Left lung (tissue), 4 donors: ENCODE measurements at regions not wholly inside any gene's neighbourhood (a gene's known extent, or its start where the extent isn't known, plus 50 kb on each side); places are given as distances from the start of the nearest gene placed in this dataset.

Experiments used
- ATAC-seq: fragments of 200-7000 bp; cut with Tn5 transposase; one replicate; pipeline ENCODE4 v1.9.1; 2020; ENCODE audit warnings: moderate library complexity
- DNase-seq, 4 donors: peaks; one replicate each; pipeline ENCODE4 v3.0.0-alpha.2; 2013 to 2020
- H3K27ac ChIP-seq, 2 donors: fragments of 200-600 bp; sonication (generic) in 1 of 2; one replicate each; pipeline versions ENCODE4 v1.5.0 to v1.8.0; 2020 to 2021
- H3K27me3 ChIP-seq, 2 donors: fragments of 200-600 bp; sonication (generic) in 1 of 2; one replicate each; pipeline versions ENCODE4 v1.5.0 to v1.8.0; 2020 to 2021
- H3K36me3 ChIP-seq, 2 donors: fragments of 200-600 bp; sonication (generic) in 1 of 2; one replicate each; pipeline versions ENCODE4 v1.5.0 to v1.8.0; 2020 to 2021
- H3K4me1 ChIP-seq, 2 donors: fragments of 200-600 bp; one replicate each; pipeline ENCODE4 v1.8.0; 2021
- H3K4me3 ChIP-seq, 2 donors: fragments of 200-600 bp; sonication (generic) in 1 of 2; one replicate each; pipeline versions ENCODE4 v1.5.0 to v1.8.0; 2020 to 2021; ENCODE audit warnings: mild to moderate bottlenecking in 1 of 2
- H3K9me3 ChIP-seq, 2 donors: fragments of 200-600 bp; sonication (generic) in 1 of 2; one replicate each; pipeline versions ENCODE4 v1.5.0 to v1.8.0; 2020 to 2021
- intact Hi-C, 2 donors: fragments of 100-400 bp; cut with DNase I; formaldehyde crosslinking; loops; one replicate each; pipeline versions ENCODE4 v1.11.2 to v1.14.2; 2022
- TF ChIP-seq, protein P1 (sequence below), 2 donors: fragments of 200-600 bp; sonication (generic) in 1 of 2; IDR thresholded peaks; one replicate each; pipeline versions ENCODE4 v1.5.0 to v1.8.0; 2021; ENCODE audit warnings: antibody characterized with exemption in 2 of 2
- donor health status: DM: no; HTN: yes; CAD: no.
- donor health status: DM: no; HTN: no; CAD: no.

DNA sequence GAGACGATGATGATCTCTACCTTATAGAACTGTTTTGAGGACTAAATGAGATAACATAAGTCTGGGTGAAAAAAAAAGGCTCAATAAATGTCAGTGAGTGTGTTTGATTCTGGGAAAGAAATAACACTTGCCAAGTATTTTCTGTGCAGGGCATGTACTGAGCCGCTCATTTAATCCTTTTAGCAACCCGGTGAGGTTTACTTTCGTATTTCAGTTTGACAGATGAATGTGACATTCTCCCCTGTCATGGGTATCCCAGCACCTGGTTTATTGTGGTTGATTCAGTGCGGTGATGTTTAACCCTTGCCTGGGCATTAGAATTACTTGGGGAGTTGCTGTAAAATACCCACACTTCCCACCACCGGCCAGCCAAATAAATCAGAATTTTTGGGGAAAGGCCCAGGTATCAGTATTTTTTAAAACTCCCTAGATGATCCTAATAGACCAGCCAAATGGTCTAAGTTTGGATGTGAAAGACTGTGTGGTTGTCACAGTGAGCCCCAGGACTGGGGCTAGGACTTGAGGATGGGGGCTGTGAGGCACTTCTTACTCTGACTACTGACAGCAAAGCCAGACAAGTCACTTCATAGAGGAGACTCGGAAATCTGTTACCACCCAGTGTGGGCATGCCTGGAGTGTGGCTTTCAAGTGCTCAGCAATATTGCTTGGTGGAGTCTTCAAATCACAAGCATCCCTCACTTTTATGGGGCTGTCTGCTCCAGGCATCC is 100.2 kb upstream of the KCNG1 start:
- no peak overlapping the region for H3K4me3 ChIP-seq
- no peaks in the 10 kb centered on the region for H3K9me3 ChIP-seq
- ATAC-seq (no peak), DNase-seq (no peak)
- H3K27me3 ChIP-seq, result peaks cover 0 to 40% of the 10 kb centered on the region in 2 donors
- H3K27ac ChIP-seq, result no peak overlapping the region
- intact Hi-C loops, result no loop called here
- TF ChIP-seq, protein P1, sequence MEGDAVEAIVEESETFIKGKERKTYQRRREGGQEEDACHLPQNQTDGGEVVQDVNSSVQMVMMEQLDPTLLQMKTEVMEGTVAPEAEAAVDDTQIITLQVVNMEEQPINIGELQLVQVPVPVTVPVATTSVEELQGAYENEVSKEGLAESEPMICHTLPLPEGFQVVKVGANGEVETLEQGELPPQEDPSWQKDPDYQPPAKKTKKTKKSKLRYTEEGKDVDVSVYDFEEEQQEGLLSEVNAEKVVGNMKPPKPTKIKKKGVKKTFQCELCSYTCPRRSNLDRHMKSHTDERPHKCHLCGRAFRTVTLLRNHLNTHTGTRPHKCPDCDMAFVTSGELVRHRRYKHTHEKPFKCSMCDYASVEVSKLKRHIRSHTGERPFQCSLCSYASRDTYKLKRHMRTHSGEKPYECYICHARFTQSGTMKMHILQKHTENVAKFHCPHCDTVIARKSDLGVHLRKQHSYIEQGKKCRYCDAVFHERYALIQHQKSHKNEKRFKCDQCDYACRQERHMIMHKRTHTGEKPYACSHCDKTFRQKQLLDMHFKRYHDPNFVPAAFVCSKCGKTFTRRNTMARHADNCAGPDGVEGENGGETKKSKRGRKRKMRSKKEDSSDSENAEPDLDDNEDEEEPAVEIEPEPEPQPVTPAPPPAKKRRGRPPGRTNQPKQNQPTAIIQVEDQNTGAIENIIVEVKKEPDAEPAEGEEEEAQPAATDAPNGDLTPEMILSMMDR (IDR thresholded peaks at IDR 0.05), result no peak
- H3K36me3 ChIP-seq, result no peaks in the 10 kb centered on the region
- H3K4me1 ChIP-seq, result no peaks in the 10 kb centered on the region

DNA sequence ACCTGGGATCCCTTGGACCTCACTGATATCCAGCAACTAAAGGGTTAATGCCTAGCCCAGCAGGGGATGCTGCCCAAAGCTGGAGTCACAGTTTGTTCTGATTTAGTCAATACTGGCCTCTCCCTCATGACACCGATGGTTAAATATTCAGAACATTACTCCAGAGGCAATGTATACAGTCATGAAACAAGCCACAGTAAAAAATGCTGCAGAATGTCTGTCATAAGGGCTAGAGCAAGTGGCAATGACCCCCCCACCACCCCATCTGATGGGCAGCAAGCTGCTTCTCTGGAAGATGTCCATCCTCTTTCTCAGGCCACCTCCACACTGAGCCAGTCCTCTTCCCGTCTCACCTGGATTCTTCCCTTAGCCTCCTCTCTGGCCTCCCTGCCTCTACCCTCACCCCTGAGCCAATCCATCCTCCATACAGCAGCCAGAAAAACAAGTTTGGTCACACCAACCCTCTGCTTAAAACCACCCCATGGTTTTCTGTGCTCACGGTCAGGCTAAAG is 99.0 kb upstream of the KCNG1 start:
- Histone ChIP-seq H3K27ac (no peak overlapping the region), H3K4me1 (no peaks in the 10 kb centered on the region), H3K9me3 (no peaks in the 10 kb centered on the region), H3K27me3 (peaks cover 0 to 40% of the 10 kb centered on the region in 2 donors), H3K4me3 (no peak overlapping the region), H3K36me3 (no peaks in the 10 kb centered on the region)
- TF ChIP-seq, protein P1 (IDR thresholded peaks at IDR 0.05), result no peak
- no peak for DNase-seq
- intact Hi-C loops, result no loop called here
- no peak for ATAC-seq

DNA sequence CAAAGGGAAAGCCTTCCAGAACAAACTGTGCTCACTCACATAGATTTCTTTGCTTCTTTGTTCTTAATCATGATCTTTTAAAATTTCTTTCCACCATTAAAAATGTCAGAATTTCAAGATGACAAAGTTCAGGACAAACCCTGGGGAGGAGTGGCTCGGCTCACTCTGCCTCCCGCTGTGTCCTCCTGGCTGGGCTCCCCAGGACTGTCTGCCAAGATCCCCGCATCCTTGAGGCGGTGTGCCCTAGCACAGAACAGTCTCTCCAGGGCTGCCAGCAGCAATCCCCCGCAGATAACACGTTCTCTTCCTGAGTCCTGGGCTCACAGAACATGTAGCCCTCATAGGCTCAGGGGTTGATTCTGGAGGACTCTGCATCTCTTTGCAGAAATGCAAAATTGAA is 98.4 kb upstream of the KCNG1 start:
- DNase-seq (no peak), ATAC-seq (no peak)
- Histone ChIP-seq H3K9me3 (no peaks in the 10 kb centered on the region), H3K4me1 (no peaks in the 10 kb centered on the region), H3K27ac (no peak overlapping the region), H3K27me3 (peaks cover 0 to 40% of the 10 kb centered on the region in 2 donors), H3K4me3 (no peak overlapping the region), H3K36me3 (no peaks in the 10 kb centered on the region)
- TF ChIP-seq, protein P1 (IDR thresholded peaks at IDR 0.05), result no peak
- intact Hi-C loops, result no loop called here

DNA sequence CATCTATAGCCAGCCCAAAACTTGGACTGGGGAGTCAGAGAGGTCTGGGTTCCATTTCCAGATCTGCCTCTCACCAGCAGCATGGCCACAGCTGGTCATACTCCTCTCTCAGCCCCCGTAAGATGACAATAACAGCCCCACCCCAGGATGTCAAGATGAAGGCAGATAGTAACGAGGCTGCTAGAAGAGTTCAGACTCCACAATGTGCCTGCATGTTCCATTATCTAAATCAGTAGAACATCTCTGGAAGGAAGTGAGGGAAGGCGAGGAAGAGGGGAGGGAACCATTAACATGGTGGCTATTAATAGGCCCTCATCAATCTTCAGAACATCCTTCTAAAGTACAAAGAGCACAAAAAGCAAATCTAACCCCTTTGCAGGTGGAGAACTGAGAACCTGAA is 98.0 kb upstream of the KCNG1 start:
- DNase-seq (no peak), ATAC-seq (no peak)
- Histone ChIP-seq H3K36me3 (no peaks in the 10 kb centered on the region), H3K9me3 (no peaks in the 10 kb centered on the region), H3K4me1 (no peaks in the 10 kb centered on the region), H3K4me3 (no peak overlapping the region), H3K27ac (no peak overlapping the region), H3K27me3 (peaks cover 0 to 40% of the 10 kb centered on the region in 2 donors)
- TF ChIP-seq, protein P1 (IDR thresholded peaks at IDR 0.05), result no peak
- intact Hi-C loops, result no loop called here

DNA sequence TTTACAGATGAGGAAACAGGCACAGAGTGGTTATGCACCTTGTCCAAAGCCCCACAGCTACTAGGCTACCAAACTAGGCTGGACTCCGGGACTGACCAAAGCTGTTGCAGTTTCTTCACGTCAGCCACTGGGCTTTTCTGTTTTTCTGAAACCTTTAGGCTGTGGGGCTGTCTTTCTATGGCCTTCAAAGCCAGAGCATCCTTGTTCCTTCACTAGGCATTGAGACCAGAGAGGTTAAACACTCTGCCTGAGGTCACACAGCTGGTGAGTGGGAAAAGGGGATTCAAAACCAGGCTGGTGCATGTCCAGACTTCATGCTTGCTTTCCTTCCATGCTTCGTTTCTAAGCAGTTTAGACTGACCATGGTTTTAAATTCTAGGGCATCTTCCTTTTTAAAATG is 97.5 kb upstream of the KCNG1 start:
- H3K27me3 ChIP-seq, result peaks cover 0 to 40% of the 10 kb centered on the region in 2 donors
- no peak overlapping the region for H3K27ac ChIP-seq
- no peaks in the 10 kb centered on the region for H3K9me3 ChIP-seq
- DNase-seq (no peak), ATAC-seq (no peak)
- intact Hi-C loops, result no loop called here
- H3K4me3 ChIP-seq, result no peak overlapping the region
- no peaks in the 10 kb centered on the region for H3K36me3 ChIP-seq
- H3K4me1 ChIP-seq, result no peaks in the 10 kb centered on the region
- TF ChIP-seq, protein P1 (IDR thresholded peaks at IDR 0.05), result no peak
